ENCODE measurements at regions not wholly inside any gene's neighbourhood (a gene's known extent, or its start where the extent isn't known, plus 50 kb on each side); places are given as distances from the start of the nearest gene placed in this dataset.

DNA sequence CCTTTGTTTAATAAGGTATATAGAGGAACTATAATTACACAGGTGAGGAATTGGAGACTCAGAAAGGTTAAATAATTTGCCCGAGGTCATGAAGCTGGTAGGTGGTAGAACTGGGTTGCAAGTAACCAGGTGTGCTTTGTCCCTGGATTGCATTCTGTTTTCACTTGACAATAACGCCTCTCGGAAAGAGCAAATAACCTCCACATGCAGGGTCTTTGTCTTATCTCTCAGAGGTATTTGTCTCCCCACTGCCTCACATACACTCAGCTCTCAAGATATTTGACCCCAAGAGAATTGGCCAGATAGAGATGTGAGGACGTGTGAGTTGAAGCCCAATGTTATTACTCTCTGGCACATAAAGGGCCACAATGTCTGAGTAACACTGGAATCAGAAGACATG lies 320.9 kb upstream of the ONECUT1 start:
- TF ChIP-seq, protein P1, sequence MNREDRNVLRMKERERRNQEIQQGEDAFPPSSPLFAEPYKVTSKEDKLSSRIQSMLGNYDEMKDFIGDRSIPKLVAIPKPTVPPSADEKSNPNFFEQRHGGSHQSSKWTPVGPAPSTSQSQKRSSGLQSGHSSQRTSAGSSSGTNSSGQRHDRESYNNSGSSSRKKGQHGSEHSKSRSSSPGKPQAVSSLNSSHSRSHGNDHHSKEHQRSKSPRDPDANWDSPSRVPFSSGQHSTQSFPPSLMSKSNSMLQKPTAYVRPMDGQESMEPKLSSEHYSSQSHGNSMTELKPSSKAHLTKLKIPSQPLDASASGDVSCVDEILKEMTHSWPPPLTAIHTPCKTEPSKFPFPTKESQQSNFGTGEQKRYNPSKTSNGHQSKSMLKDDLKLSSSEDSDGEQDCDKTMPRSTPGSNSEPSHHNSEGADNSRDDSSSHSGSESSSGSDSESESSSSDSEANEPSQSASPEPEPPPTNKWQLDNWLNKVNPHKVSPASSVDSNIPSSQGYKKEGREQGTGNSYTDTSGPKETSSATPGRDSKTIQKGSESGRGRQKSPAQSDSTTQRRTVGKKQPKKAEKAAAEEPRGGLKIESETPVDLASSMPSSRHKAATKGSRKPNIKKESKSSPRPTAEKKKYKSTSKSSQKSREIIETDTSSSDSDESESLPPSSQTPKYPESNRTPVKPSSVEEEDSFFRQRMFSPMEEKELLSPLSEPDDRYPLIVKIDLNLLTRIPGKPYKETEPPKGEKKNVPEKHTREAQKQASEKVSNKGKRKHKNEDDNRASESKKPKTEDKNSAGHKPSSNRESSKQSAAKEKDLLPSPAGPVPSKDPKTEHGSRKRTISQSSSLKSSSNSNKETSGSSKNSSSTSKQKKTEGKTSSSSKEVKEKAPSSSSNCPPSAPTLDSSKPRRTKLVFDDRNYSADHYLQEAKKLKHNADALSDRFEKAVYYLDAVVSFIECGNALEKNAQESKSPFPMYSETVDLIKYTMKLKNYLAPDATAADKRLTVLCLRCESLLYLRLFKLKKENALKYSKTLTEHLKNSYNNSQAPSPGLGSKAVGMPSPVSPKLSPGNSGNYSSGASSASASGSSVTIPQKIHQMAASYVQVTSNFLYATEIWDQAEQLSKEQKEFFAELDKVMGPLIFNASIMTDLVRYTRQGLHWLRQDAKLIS (CRISPR knock-in tag; IDR thresholded peaks at IDR 0.05) = no peak
- TF ChIP-seq BRD4 (IDR thresholded peaks at IDR 0.05) (no peak), HNRNPK (IDR thresholded peaks at IDR 0.05; ENCODE audit: low read depth, low read length, poor library complexity, severe bottlenecking) (no peak), ZNF696 (CRISPR knock-in tag; conservative IDR thresholded peaks at IDR 0.05) (no peak), FOXK2 (conservative IDR thresholded peaks at IDR 0.05 in 1 of 2, IDR thresholded peaks at IDR 0.05 in 1 of 2; ENCODE audit: low read depth in 2 of 2) (no peak), SMC3 (conservative IDR thresholded peaks at IDR 0.05; ENCODE audit: insufficient read depth, low read depth, low read length) (no peak), POLR2A (conservative IDR thresholded peaks at IDR 0.05) (no peak), HNRNPUL1 (IDR thresholded peaks at IDR 0.05; ENCODE audit: low read length) (no peak), CHD2 (IDR thresholded peaks at IDR 0.05; ENCODE audit: low read depth, low read length) (no peak), KLF10 (CRISPR knock-in tag; IDR thresholded peaks at IDR 0.05) (no peak)
- TF ChIP-seq, protein P2, sequence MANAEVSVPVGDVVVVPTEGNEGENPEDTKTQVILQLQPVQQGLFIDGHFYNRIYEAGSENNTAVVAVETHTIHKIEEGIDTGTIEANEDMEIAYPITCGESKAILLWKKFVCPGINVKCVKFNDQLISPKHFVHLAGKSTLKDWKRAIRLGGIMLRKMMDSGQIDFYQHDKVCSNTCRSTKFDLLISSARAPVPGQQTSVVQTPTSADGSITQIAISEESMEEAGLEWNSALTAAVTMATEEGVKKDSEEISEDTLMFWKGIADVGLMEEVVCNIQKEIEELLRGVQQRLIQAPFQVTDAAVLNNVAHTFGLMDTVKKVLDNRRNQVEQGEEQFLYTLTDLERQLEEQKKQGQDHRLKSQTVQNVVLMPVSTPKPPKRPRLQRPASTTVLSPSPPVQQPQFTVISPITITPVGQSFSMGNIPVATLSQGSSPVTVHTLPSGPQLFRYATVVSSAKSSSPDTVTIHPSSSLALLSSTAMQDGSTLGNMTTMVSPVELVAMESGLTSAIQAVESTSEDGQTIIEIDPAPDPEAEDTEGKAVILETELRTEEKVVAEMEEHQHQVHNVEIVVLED (CRISPR knock-in tag; IDR thresholded peaks at IDR 0.05) = no peak
